GM06990 (cell line): ENCODE measurements at regions not wholly inside any gene's neighbourhood (a gene's known extent, or its start where the extent isn't known, plus 50 kb on each side); places are given as distances from the start of the nearest gene placed in this dataset.

Experiments
- DNase-seq: peaks from one replicate; pipeline ENCODE4 v3.0.0-alpha.2; 2011; ENCODE audit not compliant: insufficient read length; ENCODE audit errors: extremely low read depth
- H3K27me3 ChIP-seq: replicated peaks from 2 replicates; pipeline ENCODE4 v1.6.0; 2011; ENCODE audit warnings: low read length; ENCODE audit not compliant: control insufficient read depth, insufficient read depth
- H3K36me3 ChIP-seq: 2 replicates; pipeline ENCODE4 v1.5.1; 2011; ENCODE audit warnings: low read length; ENCODE audit not compliant: control insufficient read depth, insufficient read depth
- H3K4me3 ChIP-seq: replicated peaks from 2 replicates; pipeline ENCODE4 v1.5.1; 2011; ENCODE audit warnings: low read depth, mild to moderate bottlenecking, control low read depth, low read length
- CTCF ChIP-seq: IDR thresholded peaks from 2 replicates; pipeline ENCODE4 v1.5.1; 2011; ENCODE audit warnings: low read length, control low read depth, mild to moderate bottlenecking, inconsistent platforms; ENCODE audit not compliant: insufficient read depth, poor library complexity, severe bottlenecking

- H3K36me3 ChIP-seq: no peaks in the 10 kb centered on the region
- no peak for TF ChIP-seq CTCF
- H3K4me3 ChIP-seq: no peak overlapping the region
- H3K27me3 ChIP-seq: no peaks in the 10 kb centered on the region
- DNase-seq: no peak
Measured at GRCh38 chr5:153432583-153432982, 57.9 kb upstream of the GRIA1 start.

- DNase-seq: no peak
Measured at GRCh38 chr5:153437251-153437650, 53.2 kb upstream of the GRIA1 start.

GRCh38 chr5:153439130-153439529 lies 51.3 kb upstream of the GRIA1 start:
- no peak for DNase-seq
- no peak overlapping the region for H3K4me3 ChIP-seq

More at GRCh38 chr5:153437251-153437650, 53.2 kb upstream of the GRIA1 start:
- Histone ChIP-seq H3K36me3 (no peaks in the 10 kb centered on the region), H3K4me3 (no peak overlapping the region), H3K27me3 (no peaks in the 10 kb centered on the region)
- TF ChIP-seq CTCF: no peak

More at GRCh38 chr5:153439130-153439529, 51.3 kb upstream of the GRIA1 start:
- TF ChIP-seq CTCF: no peak
- Histone ChIP-seq H3K36me3 (no peaks in the 10 kb centered on the region), H3K27me3 (no peaks in the 10 kb centered on the region)
